Gastroesophageal sphincter (tissue), 4 donors: ENCODE measurements at regions not wholly inside any gene's neighbourhood (a gene's known extent, or its start where the extent isn't known, plus 50 kb on each side); places are given as distances from the start of the nearest gene placed in this dataset.

Experiments
- ATAC-seq: fragments of 150-250 bp; one replicate; pipeline ENCODE4 v1.9.1; 2016; ENCODE audit warnings: mild to moderate bottlenecking, moderate library complexity
- H3K27ac ChIP-seq, 4 donors: fragments of 200-600 bp; sonication (generic) in 3 of 4; 1 replicate in 3 of 4; 2 replicates in 1 of 4; pipeline ENCODE4 v1.5.1; 2016 to 2019
- H3K27me3 ChIP-seq: fragments of 200-600 bp; sonication (generic); one replicate; pipeline ENCODE4 v1.5.1; 2019
- H3K36me3 ChIP-seq, 2 donors: fragments of 200-600 bp; sonication (generic); one replicate each; pipeline ENCODE4 v1.5.1; 2019; ENCODE audit warnings: control low read depth in 1 of 2
- H3K4me1 ChIP-seq, 3 donors: fragments of 200-600 bp; sonication (generic); 1 replicate in 2 of 3; 2 replicates in 1 of 3; pipeline ENCODE4 v1.5.1; 2016 to 2019; ENCODE audit warnings: control low read depth in 2 of 3
- H3K4me3 ChIP-seq, 2 donors: fragments of 200-600 bp; sonication (generic); one replicate each; pipeline ENCODE4 v1.5.1; 2019; ENCODE audit warnings: mild to moderate bottlenecking in 1 of 2, moderate library complexity in 1 of 2
- H3K9me3 ChIP-seq, 3 donors: fragments of 200-600 bp; sonication (generic); one replicate each; pipeline ENCODE4 v1.5.1; 2017 to 2019; ENCODE audit warnings: control low read depth in 2 of 3
- EP300 ChIP-seq: sonication (generic); formaldehyde crosslinking; IDR thresholded peaks from one replicate; pipeline ENCODE4 v1.6.1; 2017; ENCODE audit warnings: antibody characterized with exemption, mild to moderate bottlenecking
- POLR2A ChIP-seq, 2 donors: fragments of 450-650 bp; IDR thresholded peaks; one replicate each; pipeline ENCODE4 v1.6.1; 2017; ENCODE audit warnings: antibody characterized with exemption in 2 of 2, mild to moderate bottlenecking in 2 of 2, moderate library complexity in 1 of 2
- POLR2AphosphoS5 ChIP-seq: sonication (generic); formaldehyde crosslinking; IDR thresholded peaks from one replicate; pipeline ENCODE4 v1.6.1; 2017; ENCODE audit warnings: antibody characterized with exemption
- WGBS, 2 donors: methylation state at CpG; one replicate each; pipeline ENCODE4 v1.1.5; 2018; ENCODE audit warnings: low coverage in 1 of 2; 5-methylcytosine and 5-hydroxymethylcytosine counted together
- TF ChIP-seq, protein P1 (sequence below), 4 experiments: fragments of 200-600 bp in 2 of 4; fragments of 450-650 bp in 2 of 4; sonication (generic) in 1 of 4; IDR thresholded peaks; one replicate each; pipeline ENCODE4 v1.5.1; 2017 to 2019; ENCODE audit warnings: antibody characterized with exemption in 4 of 4, mild to moderate bottlenecking in 2 of 4, moderate library complexity in 2 of 4

GRCh38 chr7:15018981-15019380, 116.4 kb upstream of the DGKB start:
- 26 to 44% methylated on average over 2 of the region's 2 CpGs for WGBS, 2 donors
- no peak overlapping the region for H3K4me3 ChIP-seq
- no peak for ATAC-seq
- H3K36me3 ChIP-seq, result no peaks in the 10 kb centered on the region
- no peak overlapping the region for H3K27ac ChIP-seq
- H3K27me3 ChIP-seq, result no peaks in the 10 kb centered on the region
- no peak for TF ChIP-seq POLR2A (IDR thresholded peaks at IDR 0.05)
- TF ChIP-seq, protein P1, sequence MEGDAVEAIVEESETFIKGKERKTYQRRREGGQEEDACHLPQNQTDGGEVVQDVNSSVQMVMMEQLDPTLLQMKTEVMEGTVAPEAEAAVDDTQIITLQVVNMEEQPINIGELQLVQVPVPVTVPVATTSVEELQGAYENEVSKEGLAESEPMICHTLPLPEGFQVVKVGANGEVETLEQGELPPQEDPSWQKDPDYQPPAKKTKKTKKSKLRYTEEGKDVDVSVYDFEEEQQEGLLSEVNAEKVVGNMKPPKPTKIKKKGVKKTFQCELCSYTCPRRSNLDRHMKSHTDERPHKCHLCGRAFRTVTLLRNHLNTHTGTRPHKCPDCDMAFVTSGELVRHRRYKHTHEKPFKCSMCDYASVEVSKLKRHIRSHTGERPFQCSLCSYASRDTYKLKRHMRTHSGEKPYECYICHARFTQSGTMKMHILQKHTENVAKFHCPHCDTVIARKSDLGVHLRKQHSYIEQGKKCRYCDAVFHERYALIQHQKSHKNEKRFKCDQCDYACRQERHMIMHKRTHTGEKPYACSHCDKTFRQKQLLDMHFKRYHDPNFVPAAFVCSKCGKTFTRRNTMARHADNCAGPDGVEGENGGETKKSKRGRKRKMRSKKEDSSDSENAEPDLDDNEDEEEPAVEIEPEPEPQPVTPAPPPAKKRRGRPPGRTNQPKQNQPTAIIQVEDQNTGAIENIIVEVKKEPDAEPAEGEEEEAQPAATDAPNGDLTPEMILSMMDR (IDR thresholded peaks at IDR 0.05), result no peak
- no peak for TF ChIP-seq POLR2AphosphoS5
- TF ChIP-seq EP300, result no peak
- H3K9me3 ChIP-seq, result no peaks in the 10 kb centered on the region
- peaks cover 0 to 9% (median 0%) of the 10 kb centered on the region in 3 donors for H3K4me1 ChIP-seq

GRCh38 chr7:15016766-15017165, 114.2 kb upstream of the DGKB start:
- TF ChIP-seq POLR2AphosphoS5 (no peak), EP300 (no peak), POLR2A (IDR thresholded peaks at IDR 0.05) (no peak)
- TF ChIP-seq, protein P1 (IDR thresholded peaks at IDR 0.05), result no peak
- Histone ChIP-seq H3K36me3 (no peaks in the 10 kb centered on the region), H3K4me3 (no peak overlapping the region), H3K9me3 (no peaks in the 10 kb centered on the region), H3K27ac (no peak overlapping the region), H3K27me3 (no peaks in the 10 kb centered on the region), H3K4me1 (peaks cover 0 to 9% (median 0%) of the 10 kb centered on the region in 3 donors)
- 43 to 73% methylated on average over 2 of the region's 2 CpGs for WGBS, 2 donors
- no peak for ATAC-seq

DNA sequence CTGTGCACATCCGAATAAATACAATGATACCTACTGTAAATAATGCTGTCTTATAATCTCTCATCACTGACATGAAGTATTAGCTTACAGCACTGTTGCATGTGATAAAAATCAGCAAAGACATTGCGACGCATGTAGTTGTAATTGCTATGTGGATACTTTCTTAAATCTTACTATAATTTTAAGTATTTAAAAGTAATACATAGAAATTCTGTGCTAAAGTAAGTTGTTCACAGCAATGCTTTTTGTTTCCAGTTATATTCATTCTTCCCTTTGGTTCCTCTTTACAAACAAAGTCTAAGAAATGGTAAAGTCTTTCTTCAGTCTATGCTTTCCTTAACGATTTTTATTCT, 113.7 kb upstream of the DGKB start:
- Histone ChIP-seq H3K4me3 (peak overlapping the region in 1 of 2 donors; percentile 32), H3K4me1 (peaks cover 0 to 9% (median 0%) of the 10 kb centered on the region in 3 donors), H3K27ac (no peak overlapping the region), H3K36me3 (no peaks in the 10 kb centered on the region), H3K9me3 (no peaks in the 10 kb centered on the region), H3K27me3 (no peaks in the 10 kb centered on the region)
- TF ChIP-seq POLR2A (IDR thresholded peaks at IDR 0.05), result no peak
- TF ChIP-seq, protein P1 (IDR thresholded peaks at IDR 0.05), result no peak
- no peak for TF ChIP-seq EP300
- no peak for TF ChIP-seq POLR2AphosphoS5
- ATAC-seq, result no peak
- WGBS, 2 donors, result 24 to 35% methylated on average over 4 of the region's 4 CpGs

DNA sequence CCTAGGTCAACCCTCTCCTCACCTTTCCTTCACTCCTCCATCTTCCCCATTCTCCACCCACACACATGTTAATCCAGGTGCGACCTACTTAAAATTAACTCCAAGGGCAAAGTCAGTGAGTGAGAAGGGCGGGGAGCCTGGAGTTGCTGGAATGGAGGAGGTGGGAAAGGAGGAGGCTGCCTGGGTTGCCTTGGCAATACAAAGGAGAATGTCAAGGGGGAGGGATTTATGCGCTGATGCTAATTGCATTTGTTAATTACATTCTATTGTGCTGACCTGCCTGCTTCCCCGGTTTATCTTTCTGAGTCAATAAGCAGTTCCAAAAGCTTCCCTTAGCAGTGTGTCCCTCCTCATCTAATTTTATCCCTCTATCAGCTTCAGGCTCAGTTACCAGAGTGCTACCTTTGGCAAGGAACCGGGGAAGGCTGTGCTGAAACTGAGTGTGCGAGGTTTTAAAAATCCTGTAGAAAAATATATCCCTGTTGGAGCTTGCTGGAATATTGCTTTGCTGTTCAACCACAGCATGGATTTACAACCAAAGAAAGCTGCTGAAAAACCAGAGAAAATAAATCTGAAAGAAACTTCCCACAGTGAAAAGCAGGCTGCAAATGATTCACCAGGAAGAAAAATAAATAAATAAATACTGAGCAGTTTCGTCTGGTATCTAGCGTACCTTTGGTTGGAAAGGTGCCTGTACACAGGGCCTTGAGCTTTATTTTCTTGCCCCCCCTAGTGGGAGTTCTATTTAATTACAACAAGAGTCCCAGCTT, 113.2 kb upstream of the DGKB start:
- Histone ChIP-seq H3K4me1 (peaks cover 0 to 9% (median 0%) of the 10 kb centered on the region in 3 donors), H3K27ac (peak overlapping the region in 1 of 4 donors; percentile 22), H3K9me3 (no peaks in the 10 kb centered on the region), H3K27me3 (no peaks in the 10 kb centered on the region), H3K4me3 (peak overlapping the region; percentile 19 to 32), H3K36me3 (no peaks in the 10 kb centered on the region)
- ATAC-seq, result peak; percentile 80
- 25 to 26% methylated on average over 6 to 8 of the region's 8 CpGs for WGBS, 2 donors
- no peak for TF ChIP-seq POLR2AphosphoS5
- TF ChIP-seq, protein P1 (IDR thresholded peaks at IDR 0.05), result peak; percentile 62 to 74 (median 72)

GRCh38 chr7:15012135-15012534, 109.6 kb upstream of the DGKB start:
- H3K36me3 ChIP-seq, result no peaks in the 10 kb centered on the region
- peaks cover 0 to 9% (median 0%) of the 10 kb centered on the region in 3 donors for H3K4me1 ChIP-seq
- H3K9me3 ChIP-seq, result no peaks in the 10 kb centered on the region
- 70 to 82% methylated on average over 3 to 4 of the region's 4 CpGs for WGBS, 2 donors
- H3K27ac ChIP-seq, result no peak overlapping the region
- no peak overlapping the region for H3K4me3 ChIP-seq
- no peak for ATAC-seq
- no peaks in the 10 kb centered on the region for H3K27me3 ChIP-seq
- TF ChIP-seq, protein P1 (IDR thresholded peaks at IDR 0.05), result no peak
- TF ChIP-seq POLR2A (IDR thresholded peaks at IDR 0.05) (no peak), POLR2AphosphoS5 (no peak), EP300 (no peak)
